ENCODE measurements at regions not wholly inside any gene's neighbourhood (a gene's known extent, or its start where the extent isn't known, plus 50 kb on each side); places are given as distances from the start of the nearest gene placed in this dataset.

DNA sequence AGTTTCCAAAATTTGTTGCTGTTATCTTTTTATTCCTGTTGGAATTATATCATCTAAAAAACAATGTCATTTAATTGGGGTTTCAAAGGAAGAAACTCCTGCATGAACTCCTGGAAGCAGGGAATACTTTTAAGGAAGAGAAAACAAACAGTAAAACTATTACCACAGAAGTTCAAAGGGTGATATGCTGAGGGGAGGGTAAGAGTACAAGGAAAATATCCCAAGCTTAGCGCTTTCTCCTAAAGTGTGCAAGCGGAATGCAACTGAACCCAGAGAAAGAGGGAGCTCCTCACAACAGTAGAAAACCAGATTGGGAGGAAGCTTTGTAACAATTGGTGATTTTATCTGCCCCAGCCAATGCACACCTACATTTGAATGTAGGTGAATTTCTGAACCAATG is 175.1 kb downstream of the NUFIP1 start:
- DNase-seq (ENCODE audit: low spot score in 2 of 2) (no peak), ATAC-seq (ENCODE audit: low read depth) (no peak)
- Mint-ChIP-seq H3K36me3 (no peaks in the 10 kb centered on the region), H3K4me1 (no peaks in the 10 kb centered on the region), H3K27me3 (peaks cover 11% of the 10 kb centered on the region), H3K27ac (no peak overlapping the region), H3K4me3 (no peak overlapping the region), H3K9me3 (no peaks in the 10 kb centered on the region)

DNA sequence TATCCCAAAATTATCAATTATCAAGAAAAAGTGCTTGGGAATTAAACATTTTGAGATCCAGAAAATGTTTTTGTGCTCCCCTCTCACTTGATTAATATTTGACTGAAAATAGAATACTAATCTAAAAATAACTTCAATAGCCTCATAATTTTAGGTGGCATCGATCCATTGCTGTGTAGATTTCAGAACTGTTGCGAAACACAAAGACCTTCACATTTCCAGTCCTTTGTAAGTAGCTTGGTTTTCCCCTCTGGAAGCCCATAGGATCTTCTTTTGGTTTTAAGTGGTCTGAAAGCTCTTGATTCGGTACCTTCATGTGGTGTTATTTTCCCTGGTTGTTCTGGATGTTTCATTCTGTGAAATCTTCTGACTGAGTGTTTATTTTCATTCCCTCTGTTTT is 176.5 kb downstream of the NUFIP1 start:
- peaks cover 10% of the 10 kb centered on the region for H3K27me3 Mint-ChIP-seq
- H3K27ac Mint-ChIP-seq: no peak overlapping the region
- no peaks in the 10 kb centered on the region for H3K9me3 Mint-ChIP-seq
- DNase-seq (ENCODE audit: low spot score in 2 of 2) (no peak), ATAC-seq (ENCODE audit: low read depth) (no peak)
- no peak overlapping the region for H3K4me3 Mint-ChIP-seq
- H3K36me3 Mint-ChIP-seq: no peaks in the 10 kb centered on the region
- H3K4me1 Mint-ChIP-seq: no peaks in the 10 kb centered on the region

DNA sequence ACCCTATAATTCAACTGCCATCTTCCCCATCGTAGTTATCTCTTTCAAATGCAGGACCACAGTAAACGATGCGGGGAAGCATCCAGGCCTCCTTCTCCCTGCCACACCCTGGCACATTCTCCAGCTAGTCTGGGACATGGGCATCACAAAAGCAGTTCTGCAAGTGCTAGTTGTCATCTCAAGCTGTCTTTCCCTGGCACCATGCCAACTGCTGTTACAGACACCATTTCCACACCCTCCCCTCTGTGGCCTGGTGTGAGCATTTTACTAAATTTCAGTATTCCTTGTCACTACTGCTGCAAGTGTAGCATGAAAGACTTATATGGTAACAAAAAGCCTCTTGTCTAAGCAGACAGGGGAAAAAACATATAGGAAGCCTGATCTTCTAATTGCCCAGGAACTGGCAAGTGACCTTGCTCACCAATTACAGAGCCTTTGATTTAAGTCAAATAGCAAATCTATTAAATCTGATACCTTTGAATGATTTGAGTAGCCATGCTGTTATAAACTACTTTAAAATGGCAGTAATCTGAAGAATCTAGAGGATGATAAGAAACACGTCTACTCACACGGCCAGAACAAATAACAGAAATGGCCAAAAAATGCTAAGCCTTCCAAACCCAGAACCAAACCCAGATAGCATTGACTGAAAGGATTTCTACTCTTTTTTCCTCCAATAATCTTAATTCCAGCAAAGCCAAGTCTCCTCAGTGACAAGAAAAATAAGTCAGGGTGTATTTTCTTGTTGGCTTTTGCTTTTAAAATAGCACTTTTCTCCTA is 179.0 kb downstream of the NUFIP1 start:
- H3K4me3 Mint-ChIP-seq: no peak overlapping the region

DNA sequence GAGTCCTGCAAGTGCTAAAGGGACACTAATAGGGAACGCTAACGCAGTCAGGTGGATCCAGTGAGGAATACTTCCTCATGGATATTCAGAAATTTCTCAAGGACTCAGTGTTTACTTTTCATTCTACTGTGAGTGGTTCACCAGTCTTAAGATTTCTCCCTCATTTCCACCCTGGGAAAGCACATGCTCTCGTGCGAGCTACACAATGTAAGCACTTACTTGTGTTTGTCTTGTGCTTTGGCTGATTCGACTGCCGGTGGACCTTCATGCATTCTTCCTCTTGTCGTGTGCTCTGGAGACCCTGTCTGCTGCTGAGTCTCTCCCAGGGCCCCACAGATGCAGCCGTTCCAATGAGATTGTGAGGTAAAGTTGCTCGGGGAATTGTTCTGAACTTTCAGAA is 180.1 kb downstream of the NUFIP1 start:
- Mint-ChIP-seq H3K36me3 (no peaks in the 10 kb centered on the region), H3K27me3 (peaks cover 8% of the 10 kb centered on the region), H3K4me1 (no peaks in the 10 kb centered on the region), H3K4me3 (no peak overlapping the region), H3K27ac (no peak overlapping the region), H3K9me3 (no peaks in the 10 kb centered on the region)
- DNase-seq (ENCODE audit: low spot score in 2 of 2): no peak
- ATAC-seq (ENCODE audit: low read depth): no peak

More for the DNA sequence above, 179.0 kb downstream of the NUFIP1 start:
- DNase-seq (ENCODE audit: low spot score in 2 of 2) (no peak), ATAC-seq (ENCODE audit: low read depth) (no peak)
- Mint-ChIP-seq H3K27me3 (peaks cover 7% of the 10 kb centered on the region), H3K36me3 (no peaks in the 10 kb centered on the region), H3K27ac (no peak overlapping the region), H3K9me3 (no peaks in the 10 kb centered on the region), H3K4me1 (no peaks in the 10 kb centered on the region)

DNA sequence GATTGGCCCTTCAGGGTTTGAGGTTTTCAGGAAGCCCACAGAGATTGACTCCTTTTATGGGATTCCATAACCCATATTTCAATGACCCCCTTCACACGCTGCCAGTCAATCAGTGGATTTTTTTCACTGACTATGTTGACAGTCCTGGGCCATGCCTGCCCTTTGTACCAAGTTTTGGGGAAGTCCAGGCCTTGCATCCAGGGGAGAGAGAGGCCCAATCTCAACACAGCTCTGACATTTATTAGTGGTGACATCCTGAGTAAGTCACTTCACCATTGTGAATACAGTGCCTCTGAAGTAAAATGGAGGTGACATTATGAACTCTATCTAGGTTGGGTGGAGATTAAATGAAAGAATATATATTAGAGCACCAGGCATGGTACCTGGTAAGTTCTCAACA is 181.1 kb downstream of the NUFIP1 start:
- peaks cover 9% of the 10 kb centered on the region for H3K27me3 Mint-ChIP-seq
- H3K4me1 Mint-ChIP-seq: no peaks in the 10 kb centered on the region
- H3K36me3 Mint-ChIP-seq: no peaks in the 10 kb centered on the region
- no peaks in the 10 kb centered on the region for H3K9me3 Mint-ChIP-seq
- H3K27ac Mint-ChIP-seq: no peak overlapping the region
- no peak overlapping the region for H3K4me3 Mint-ChIP-seq
- DNase-seq (ENCODE audit: low spot score in 2 of 2): no peak
- no peak for ATAC-seq (ENCODE audit: low read depth)

DNA sequence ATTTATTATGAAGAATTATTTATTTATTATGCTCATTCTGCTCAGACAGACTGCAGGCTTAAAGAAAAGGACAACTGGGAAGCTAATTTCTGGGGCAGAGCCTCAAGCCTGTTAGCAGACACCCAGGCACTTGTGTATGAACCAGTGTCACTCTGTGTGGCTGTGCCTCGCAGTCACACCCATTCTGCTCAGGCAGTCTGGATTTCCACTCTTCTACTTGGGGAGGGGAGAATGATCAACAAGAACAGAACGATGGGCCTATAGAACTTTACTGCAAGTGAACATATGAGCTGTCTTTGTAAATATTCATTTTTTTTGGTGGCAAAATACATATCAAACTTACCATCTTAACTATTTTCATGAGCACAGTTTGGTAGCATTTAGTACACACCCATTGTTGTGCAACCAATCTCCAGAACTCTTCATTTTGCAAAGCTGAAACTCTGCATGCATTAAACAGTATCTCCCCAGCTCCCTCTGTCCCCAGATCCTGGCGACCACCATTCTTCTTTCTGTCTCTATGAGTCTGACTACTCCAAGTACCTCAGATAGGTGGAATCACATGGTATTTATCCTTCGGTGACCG is 181.7 kb downstream of the NUFIP1 start:
- no peaks in the 10 kb centered on the region for H3K9me3 Mint-ChIP-seq
- no peak for DNase-seq (ENCODE audit: low spot score in 2 of 2)
- no peaks in the 10 kb centered on the region for H3K36me3 Mint-ChIP-seq
- H3K4me1 Mint-ChIP-seq: no peaks in the 10 kb centered on the region
- H3K27me3 Mint-ChIP-seq: peaks cover 9% of the 10 kb centered on the region
- ATAC-seq (ENCODE audit: low read depth): no peak
- no peak overlapping the region for H3K4me3 Mint-ChIP-seq
- H3K27ac Mint-ChIP-seq: no peak overlapping the region

DNA sequence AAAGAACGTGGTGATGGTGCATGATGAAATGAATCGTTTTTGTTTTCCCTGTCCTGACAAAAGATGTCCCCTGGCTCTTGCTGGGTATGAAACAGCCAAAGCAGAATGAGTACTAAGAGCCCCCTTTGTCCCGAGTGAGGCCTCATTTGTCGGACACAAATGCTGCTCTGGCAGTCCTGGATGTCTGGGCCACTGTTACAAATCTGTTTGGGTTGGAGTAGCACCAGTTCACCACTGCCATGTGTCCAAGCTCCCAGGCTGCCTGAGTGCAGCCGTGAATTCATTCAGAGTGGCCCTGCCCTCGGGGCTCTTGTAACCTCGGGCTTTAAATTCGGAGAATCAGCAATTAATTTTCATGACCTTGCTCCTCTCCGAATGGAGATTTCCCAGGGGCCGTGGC is 182.4 kb downstream of the NUFIP1 start:
- Mint-ChIP-seq H3K36me3 (no peaks in the 10 kb centered on the region), H3K9me3 (no peaks in the 10 kb centered on the region), H3K27me3 (peaks cover 9% of the 10 kb centered on the region), H3K4me1 (no peaks in the 10 kb centered on the region), H3K4me3 (no peak overlapping the region), H3K27ac (no peak overlapping the region)
- no peak for DNase-seq (ENCODE audit: low spot score in 2 of 2)
- no peak for ATAC-seq (ENCODE audit: low read depth)

DNA sequence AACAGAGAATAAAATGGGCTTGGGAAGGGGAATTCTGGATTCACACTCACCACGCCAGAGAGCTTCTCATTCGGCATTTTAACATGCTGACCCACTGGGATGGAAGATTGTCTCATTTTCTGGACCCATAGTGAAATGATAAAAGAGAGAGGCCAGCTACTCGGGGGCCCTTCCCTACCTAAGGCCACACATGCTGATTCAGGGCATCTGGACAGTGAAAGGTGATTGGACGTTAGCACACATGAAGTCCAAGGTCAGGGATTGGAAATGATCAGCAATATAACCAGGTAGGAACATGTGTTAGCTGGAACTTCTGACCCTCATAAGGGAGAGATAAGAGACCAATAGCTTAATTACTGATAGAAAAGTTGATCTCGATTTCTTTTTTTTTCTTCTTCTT is 183.7 kb downstream of the NUFIP1 start:
- ATAC-seq (ENCODE audit: low read depth): no peak
- H3K4me1 Mint-ChIP-seq: no peaks in the 10 kb centered on the region
- no peaks in the 10 kb centered on the region for H3K36me3 Mint-ChIP-seq
- no peak overlapping the region for H3K4me3 Mint-ChIP-seq
- H3K27ac Mint-ChIP-seq: no peak overlapping the region
- no peak for DNase-seq (ENCODE audit: low spot score in 2 of 2)
- H3K9me3 Mint-ChIP-seq: no peaks in the 10 kb centered on the region
- peaks cover 13% of the 10 kb centered on the region for H3K27me3 Mint-ChIP-seq

DNA sequence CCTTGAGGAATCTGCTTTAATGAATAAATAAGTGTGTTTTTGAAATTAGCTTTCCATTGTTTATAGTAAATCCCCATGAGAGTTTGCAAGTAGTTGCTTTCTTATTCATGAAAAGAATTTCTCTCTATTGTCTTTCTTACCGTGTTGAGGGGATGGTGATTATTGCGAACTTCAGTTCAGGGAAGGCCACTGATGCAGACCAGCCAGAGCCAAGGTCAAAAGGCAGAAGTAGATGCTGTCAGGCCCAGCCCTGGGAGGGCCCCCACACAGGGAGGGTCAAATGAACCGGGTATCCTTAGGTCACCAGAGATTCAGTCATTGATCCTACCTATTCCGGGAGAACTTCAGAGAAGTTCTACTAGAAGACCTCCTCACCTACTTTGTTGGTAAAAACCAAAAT is 185.9 kb downstream of the NUFIP1 start:
- Mint-ChIP-seq H3K9me3 (no peaks in the 10 kb centered on the region), H3K27ac (no peak overlapping the region), H3K4me3 (no peak overlapping the region), H3K4me1 (no peaks in the 10 kb centered on the region), H3K27me3 (peaks cover 12% of the 10 kb centered on the region), H3K36me3 (no peaks in the 10 kb centered on the region)
- DNase-seq (ENCODE audit: low spot score in 2 of 2) (no peak), ATAC-seq (ENCODE audit: low read depth) (no peak)

DNA sequence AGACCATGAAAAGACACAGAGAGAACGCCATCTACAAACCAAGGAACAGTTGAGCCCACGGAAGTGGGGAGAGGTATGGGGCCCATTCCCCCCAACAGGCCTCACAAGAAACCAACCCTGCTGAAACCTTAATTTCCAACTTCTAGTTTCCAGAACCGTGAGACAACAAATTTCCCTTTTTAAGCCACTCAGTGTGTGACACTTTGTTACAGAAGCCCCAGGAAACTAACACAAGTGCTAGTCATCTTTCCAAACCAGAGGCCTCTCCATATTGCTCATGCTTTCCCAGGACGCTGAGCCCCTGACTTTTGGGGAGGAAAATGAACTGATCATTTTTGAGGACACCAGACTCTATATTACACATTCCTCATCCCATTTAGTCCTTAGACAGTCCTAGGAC is 186.8 kb downstream of the NUFIP1 start:
- Mint-ChIP-seq H3K27me3 (peaks cover 12% of the 10 kb centered on the region), H3K9me3 (no peaks in the 10 kb centered on the region), H3K27ac (no peak overlapping the region), H3K36me3 (no peaks in the 10 kb centered on the region), H3K4me1 (no peaks in the 10 kb centered on the region), H3K4me3 (no peak overlapping the region)
- DNase-seq (ENCODE audit: low spot score in 2 of 2): no peak
- ATAC-seq (ENCODE audit: low read depth): no peak

DNA sequence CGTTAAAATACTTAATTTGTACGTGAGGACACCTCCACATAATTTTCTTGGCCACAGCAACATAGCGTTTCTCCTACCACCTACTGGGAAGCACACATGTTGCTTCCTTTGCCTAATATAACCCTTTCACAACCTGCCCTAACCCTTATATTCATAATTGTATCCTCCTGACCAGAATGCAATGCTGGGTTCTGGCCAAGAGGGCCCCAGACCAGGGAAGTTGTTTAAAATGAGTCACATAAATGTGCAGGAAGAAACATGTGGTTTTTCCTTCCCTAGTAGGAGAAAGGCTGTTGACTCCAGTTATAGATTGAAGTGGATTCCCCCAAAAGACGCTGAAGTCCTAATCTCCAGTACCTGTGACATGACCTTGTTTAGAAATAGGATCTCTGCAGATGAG is 187.3 kb downstream of the NUFIP1 start:
- Mint-ChIP-seq H3K9me3 (no peaks in the 10 kb centered on the region), H3K4me1 (no peaks in the 10 kb centered on the region), H3K36me3 (no peaks in the 10 kb centered on the region), H3K4me3 (no peak overlapping the region), H3K27ac (no peak overlapping the region), H3K27me3 (peaks cover 12% of the 10 kb centered on the region)
- no peak for ATAC-seq (ENCODE audit: low read depth)
- DNase-seq (ENCODE audit: low spot score in 2 of 2): no peak

DNA sequence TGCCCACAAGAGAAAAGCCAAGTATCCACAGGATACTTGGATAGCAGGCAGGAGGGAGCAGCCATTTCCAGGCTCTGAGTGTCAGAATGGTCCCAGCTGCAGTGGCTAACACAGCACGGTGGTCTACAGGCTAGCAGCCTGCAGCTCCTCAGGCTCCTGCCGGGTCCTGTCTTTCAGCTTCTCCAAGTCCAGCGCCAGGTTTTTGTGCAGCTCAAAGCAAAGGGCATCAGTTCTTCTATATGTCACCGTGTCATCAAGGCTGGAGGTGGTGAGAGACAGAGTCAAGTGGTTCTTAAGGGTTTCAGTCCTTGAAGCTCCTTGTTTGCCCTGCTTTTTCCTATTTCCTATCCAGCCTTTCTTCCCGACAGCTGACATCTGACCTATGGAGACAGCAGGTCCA is 188.6 kb downstream of the NUFIP1 start:
- Mint-ChIP-seq H3K4me3 (no peak overlapping the region), H3K4me1 (no peaks in the 10 kb centered on the region), H3K27me3 (peaks cover 12% of the 10 kb centered on the region), H3K27ac (no peak overlapping the region), H3K9me3 (no peaks in the 10 kb centered on the region), H3K36me3 (no peaks in the 10 kb centered on the region)
- DNase-seq (ENCODE audit: low spot score in 2 of 2): no peak
- no peak for ATAC-seq (ENCODE audit: low read depth)

DNA sequence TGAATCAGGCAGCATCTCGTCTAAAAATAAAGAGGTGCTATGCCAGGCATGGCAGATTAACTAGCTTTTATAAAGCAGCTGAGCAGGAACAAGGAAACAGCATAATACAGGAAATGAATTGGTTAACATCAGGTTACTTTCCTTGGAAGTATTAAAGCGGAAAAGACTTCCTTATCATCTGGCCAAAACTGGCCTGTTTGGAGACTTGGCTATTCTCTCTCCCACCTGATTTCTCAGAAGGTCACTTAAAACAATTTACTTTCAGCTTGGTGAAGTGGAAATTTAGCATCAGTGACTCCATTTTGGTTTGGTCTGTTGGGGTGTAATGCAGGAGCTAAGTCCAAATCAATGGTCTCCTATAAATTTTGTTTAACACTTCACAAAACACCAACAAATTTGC is 191.6 kb downstream of the NUFIP1 start:
- ATAC-seq (ENCODE audit: low read depth) (no peak), DNase-seq (ENCODE audit: low spot score in 2 of 2) (no peak)
- Mint-ChIP-seq H3K9me3 (no peaks in the 10 kb centered on the region), H3K27me3 (peaks cover 3% of the 10 kb centered on the region), H3K27ac (no peak overlapping the region), H3K4me3 (no peak overlapping the region), H3K4me1 (no peaks in the 10 kb centered on the region), H3K36me3 (no peaks in the 10 kb centered on the region)

DNA sequence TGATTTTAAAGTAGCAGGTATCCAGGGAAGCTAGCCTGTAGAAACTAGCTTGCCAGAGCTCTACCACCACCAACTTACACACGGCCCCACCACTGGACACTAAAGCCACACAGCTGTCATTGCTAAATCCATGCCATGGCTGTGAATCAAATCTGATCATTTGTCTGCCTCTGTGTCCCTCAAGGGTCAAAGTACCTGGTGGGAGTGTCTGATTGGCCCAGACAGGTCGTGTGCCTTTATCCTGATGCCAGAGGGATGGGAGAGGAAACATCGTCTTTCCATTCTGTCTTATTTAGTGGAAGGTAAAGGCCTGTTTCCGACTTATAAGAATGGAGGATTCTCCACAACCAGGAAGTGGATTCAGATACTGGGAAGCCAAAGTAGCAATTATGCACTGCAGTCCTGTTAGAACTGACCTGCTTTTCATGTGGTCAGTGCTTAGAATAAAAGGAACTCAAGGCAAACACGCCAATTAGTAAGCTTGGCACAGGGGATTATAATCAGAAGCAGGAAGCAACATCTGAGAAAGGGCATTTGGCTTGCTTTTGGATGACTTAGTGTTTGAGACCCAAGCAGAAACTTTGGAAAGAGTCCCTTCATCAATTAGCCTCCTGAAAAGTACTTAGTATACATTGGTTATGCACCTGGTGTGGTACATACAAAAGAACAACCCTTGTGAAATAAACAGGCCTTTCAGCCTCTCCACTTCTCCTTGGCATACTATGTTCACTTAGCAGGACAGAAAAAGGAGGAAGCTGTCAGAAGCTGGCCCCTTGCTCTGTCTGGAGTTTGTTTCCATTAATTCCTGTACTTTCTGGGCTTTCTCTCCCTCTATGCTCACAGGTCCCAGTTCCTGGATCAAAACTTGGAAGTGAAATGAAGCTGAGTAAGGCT is 192.4 kb downstream of the NUFIP1 start:
- H3K9me3 Mint-ChIP-seq: no peaks in the 10 kb centered on the region
- no peak overlapping the region for H3K27ac Mint-ChIP-seq
- no peaks in the 10 kb centered on the region for H3K36me3 Mint-ChIP-seq
- peaks cover 3% of the 10 kb centered on the region for H3K27me3 Mint-ChIP-seq
- H3K4me1 Mint-ChIP-seq: no peaks in the 10 kb centered on the region
- no peak for ATAC-seq (ENCODE audit: low read depth)
- no peak for DNase-seq (ENCODE audit: low spot score in 2 of 2)
- H3K4me3 Mint-ChIP-seq: no peak overlapping the region
